HL-60 (cell line): ENCODE measurements at regions not wholly inside any gene's neighbourhood (a gene's known extent, or its start where the extent isn't known, plus 50 kb on each side); places are given as distances from the start of the nearest gene placed in this dataset.

Source experiments
- CTCF ChIP-seq: IDR thresholded peaks from one replicate; pipeline ENCODE4 v1.5.1; 2011; ENCODE audit warnings: low read length, control low read depth, inconsistent platforms; ENCODE audit not compliant: insufficient read depth
- GABPA ChIP-seq: IDR thresholded peaks from 2 replicates; pipeline ENCODE4 v1.6.1; 2012; ENCODE audit warnings: low read depth
- SPI1 ChIP-seq: IDR thresholded peaks from 2 replicates; pipeline ENCODE4 v1.6.1; 2012; ENCODE audit warnings: low read depth, mild to moderate bottlenecking, borderline replicate concordance

DNA sequence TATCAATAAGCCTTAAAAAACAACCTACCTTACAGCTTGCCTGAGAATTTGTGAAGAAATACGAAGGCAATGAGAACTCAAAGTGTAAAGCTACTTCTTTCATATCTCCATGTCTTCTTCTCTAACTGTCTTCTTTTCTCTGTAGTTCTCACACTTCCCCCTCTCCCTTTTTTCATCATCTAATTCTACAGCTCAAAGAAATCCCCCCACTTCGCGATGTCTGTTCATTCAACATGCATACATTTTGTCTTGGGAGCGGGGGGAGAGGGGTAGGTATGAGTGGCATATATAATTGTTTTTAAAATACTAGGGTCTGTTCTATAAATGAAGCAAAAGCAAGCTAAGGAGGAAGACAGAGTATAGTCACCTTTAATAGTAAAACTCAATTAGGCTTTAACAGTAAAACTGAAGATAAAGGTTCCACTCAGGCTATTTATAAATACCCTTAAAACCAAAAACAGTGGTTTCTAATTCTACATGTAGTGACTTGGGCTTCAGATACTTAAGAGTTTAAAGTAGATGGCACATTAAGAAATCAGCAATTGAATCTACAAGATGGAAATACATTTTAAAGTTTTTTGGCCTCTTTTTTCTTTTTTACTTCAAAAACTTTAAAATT is 106.9 kb downstream of the KLF12 start:
- TF ChIP-seq SPI1 = no peak
- TF ChIP-seq CTCF = no peak
- TF ChIP-seq GABPA = no peak
